ENCODE measurements at regions not wholly inside any gene's neighbourhood (a gene's known extent, or its start where the extent isn't known, plus 50 kb on each side); places are given as distances from the start of the nearest gene placed in this dataset.

DNA sequence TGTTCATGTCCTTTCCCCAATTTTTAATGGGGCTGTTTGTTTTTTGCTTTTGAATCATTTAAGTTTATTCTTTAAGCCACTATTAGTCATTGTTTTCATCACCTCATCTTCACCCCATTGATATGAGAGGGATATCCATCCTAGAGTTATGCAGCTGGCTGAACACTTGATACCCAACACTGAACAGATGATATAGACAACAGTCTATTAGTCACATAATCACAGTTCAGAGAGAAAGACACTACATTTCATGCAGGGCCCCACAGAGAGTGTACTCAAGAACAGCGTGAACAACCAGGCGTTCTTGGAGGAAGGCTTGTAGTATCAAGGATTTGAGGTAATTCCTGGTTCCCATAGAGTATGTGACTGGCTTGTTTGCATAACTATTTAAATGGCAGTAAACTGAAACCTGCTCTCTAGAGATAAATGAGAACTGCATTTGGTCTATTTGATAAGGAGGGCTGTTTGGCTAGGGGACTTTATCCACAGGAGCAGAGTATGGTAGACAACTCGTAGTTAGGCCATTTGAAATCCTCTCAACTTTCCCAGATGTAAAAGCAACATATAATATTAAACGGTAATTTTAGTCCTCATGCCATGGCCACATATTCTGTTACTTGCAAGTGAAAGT lies 618.7 kb downstream of the SI start:
- Histone ChIP-seq H3K4me2 (ENCODE audit: insufficient read depth, insufficient read length, low read length) (no peak overlapping the region), H2BK20ac (ENCODE audit: low read depth, low read length, poor library complexity, severe bottlenecking) (no peak overlapping the region), H3K27me3 (ENCODE audit: insufficient read depth, low read length) (no peaks in the 10 kb centered on the region), H3K9me3 (ENCODE audit: control insufficient read depth, low read depth, low read length) (no peaks in the 10 kb centered on the region), H4K5ac (ENCODE audit: insufficient read length, low read depth, low read length) (no peak overlapping the region), H3K23me2 (ENCODE audit: insufficient read length, low read depth, low read length, poor library complexity, severe bottlenecking) (no peaks in the 10 kb centered on the region), H3K79me1 (ENCODE audit: insufficient read depth, low read depth, low read length, poor library complexity, severe bottlenecking) (no peaks in the 10 kb centered on the region), H2BK5ac (ENCODE audit: insufficient read length, low read length) (no peak overlapping the region), H3T11ph (ENCODE audit: low read length) (no peak overlapping the region), H3K18ac (ENCODE audit: insufficient read length, low read depth, low read length) (no peak overlapping the region), H3K79me2 (ENCODE audit: insufficient read depth, low read length) (no peaks in the 10 kb centered on the region), H4K91ac (ENCODE audit: insufficient read length, low read depth, low read length) (no peak overlapping the region), H3K27ac (ENCODE audit: insufficient read length, low read depth, low read length) (no peak overlapping the region), H2AFZ (ENCODE audit: low read length) (no peak overlapping the region), H4K8ac (replicated peaks; ENCODE audit: insufficient read length, low read depth, low read length) (no peak overlapping the region), H3K23ac (ENCODE audit: insufficient read length, low read depth, low read length) (no peak overlapping the region), H3K56ac (ENCODE audit: insufficient read length, low read depth, low read length) (no peak overlapping the region), H2BK12ac (ENCODE audit: insufficient read length, low read depth, low read length) (no peak overlapping the region), H2AK5ac (ENCODE audit: insufficient read length, low read length) (no peak overlapping the region), H3K14ac (ENCODE audit: insufficient read depth, low read length) (no peak overlapping the region), H3K4ac (ENCODE audit: low read depth, low read length) (no peak overlapping the region), H3K9ac (ENCODE audit: extremely low read depth, insufficient read length, low read length) (no peak overlapping the region), H3K4me1 (ENCODE audit: insufficient read depth, low read length) (no peaks in the 10 kb centered on the region), H2BK120ac (ENCODE audit: low read depth, low read length, poor library complexity, severe bottlenecking) (no peak overlapping the region), H2BK15ac (ENCODE audit: low read depth, low read length) (no peak overlapping the region), H4K20me1 (ENCODE audit: control insufficient read depth, insufficient read depth, insufficient read length) (no peaks in the 10 kb centered on the region)
- H3K27ac Mint-ChIP-seq, result no peak overlapping the region
- no peaks in the 10 kb centered on the region for H3K9me3 Mint-ChIP-seq
- DNase-seq, result no peak
- no peak for TF ChIP-seq CTCF (conservative IDR thresholded peaks at IDR 0.05)
- no peaks in the 10 kb centered on the region for H3K36me3 Mint-ChIP-seq (ENCODE audit: insufficient read depth in 1 of 3, low read depth in 3 of 3)
- no peak overlapping the region for H3K4me3 Mint-ChIP-seq
- no peaks in the 10 kb centered on the region for H3K27me3 Mint-ChIP-seq (ENCODE audit: low read depth)
- no CpG with 5 or more reads among the region's 4 CpGs for WGBS (ENCODE audit: extremely low coverage, insufficient read length, low lambda C conversion rate)
- H3K4me1 Mint-ChIP-seq, result no peaks in the 10 kb centered on the region
